HEK293T (cell line): ENCODE measurements at regions not wholly inside any gene's neighbourhood (a gene's known extent, or its start where the extent isn't known, plus 50 kb on each side); places are given as distances from the start of the nearest gene placed in this dataset.

ENCODE experiments used
- CTCF ChIA-PET: fragments of 350-600 bp; formaldehyde crosslinking; extraction: SDS; loops from one replicate; lab custom pipeline; 2021; ENCODE audit warnings: antibody characterized with exemption, inconsistent platforms; lab: Yijun Ruan, JAX
- POLR2A ChIA-PET: fragments of 350-600 bp; formaldehyde crosslinking; extraction: SDS; loops from one replicate; lab custom pipeline; 2020; ENCODE audit warnings: antibody characterized with exemption, inconsistent platforms; lab: Yijun Ruan, JAX
- DNase-seq: peaks from one replicate; pipeline ENCODE4 v3.0.0; 2012; ENCODE audit warnings: mixed read lengths; ENCODE audit errors: extremely low spot score
- ARNT ChIP-seq: fragments of 450-650 bp; IDR thresholded peaks from 2 replicates; pipeline ENCODE4 v1.6.1; 2017; ENCODE audit warnings: mild to moderate bottlenecking
- BHLHE40 ChIP-seq: fragments of 450-650 bp; IDR thresholded peaks from 2 replicates; pipeline ENCODE4 v1.6.1; 2016; ENCODE audit warnings: mild to moderate bottlenecking, moderate library complexity, borderline replicate concordance
- CTBP1 ChIP-seq: fragments of 450-650 bp; IDR thresholded peaks from 2 replicates; pipeline ENCODE4 v1.6.1; 2016; ENCODE audit warnings: borderline replicate concordance
- ELF4 ChIP-seq: fragments of 450-650 bp; IDR thresholded peaks from 2 replicates; pipeline ENCODE4 v1.6.1; 2017; ENCODE audit warnings: antibody characterized with exemption
- FOXA1 ChIP-seq: fragments of 450-650 bp; IDR thresholded peaks from 2 replicates; pipeline ENCODE4 v1.6.1; 2016; ENCODE audit warnings: mild to moderate bottlenecking
- FOXK2 ChIP-seq: fragments of 450-650 bp; IDR thresholded peaks from 2 replicates; pipeline ENCODE4 v1.6.1; 2016; ENCODE audit warnings: mild to moderate bottlenecking
- FOXM1 ChIP-seq: fragments of 450-650 bp; IDR thresholded peaks from 2 replicates; pipeline ENCODE4 v1.6.1; 2017; ENCODE audit warnings: mild to moderate bottlenecking, borderline replicate concordance
- HDGF ChIP-seq: fragments of 450-650 bp; IDR thresholded peaks from 2 replicates; pipeline ENCODE4 v1.6.1; 2017; ENCODE audit warnings: antibody characterized with exemption, borderline replicate concordance
- L3MBTL2 ChIP-seq: fragments of 450-650 bp; conservative IDR thresholded peaks from 2 replicates; pipeline ENCODE4 v1.6.1; 2016; ENCODE audit warnings: mild to moderate bottlenecking
- LEF1 ChIP-seq: fragments of 450-650 bp; IDR thresholded peaks from 2 replicates; pipeline ENCODE4 v1.6.1; 2017; ENCODE audit warnings: mild to moderate bottlenecking, borderline replicate concordance
- NFRKB ChIP-seq: fragments of 450-650 bp; IDR thresholded peaks from 2 replicates; pipeline ENCODE4 v1.6.1; 2016; ENCODE audit warnings: mild to moderate bottlenecking, moderate library complexity
- SP1 ChIP-seq: fragments of 450-650 bp; IDR thresholded peaks from 2 replicates; pipeline ENCODE4 v1.6.1; 2017
- SUZ12 ChIP-seq: fragments of 450-650 bp; IDR thresholded peaks from 2 replicates; pipeline ENCODE4 v1.6.1; 2016; ENCODE audit warnings: mild to moderate bottlenecking
- TARDBP ChIP-seq: fragments of 450-650 bp; IDR thresholded peaks from 2 replicates; pipeline ENCODE4 v1.6.1; 2016
- ZNF384 ChIP-seq: fragments of 450-650 bp; IDR thresholded peaks from 2 replicates; pipeline ENCODE4 v1.6.1; 2016
- TF ChIP-seq, protein P1 (sequence below): fragments of 450-650 bp; IDR thresholded peaks from 2 replicates; pipeline ENCODE4 v1.6.1; 2016

DNA sequence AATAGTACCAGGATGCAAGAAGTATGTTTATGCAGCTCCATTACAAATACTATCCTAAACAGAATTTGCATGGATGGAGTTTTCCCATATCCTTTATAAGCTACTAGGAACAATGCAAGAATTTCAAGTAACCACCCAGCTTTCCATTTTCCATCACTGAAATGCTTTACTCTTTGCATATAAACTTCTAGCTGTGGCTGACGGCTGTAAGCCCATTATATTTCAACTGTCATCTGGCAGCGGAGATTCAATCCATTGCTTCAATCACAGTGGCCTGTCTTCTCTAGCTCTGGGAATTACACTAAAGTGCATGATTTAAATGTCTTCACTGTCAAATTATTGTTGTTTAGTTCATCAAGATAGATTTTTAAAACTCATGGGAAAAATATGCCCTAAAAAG lies 64.2 kb upstream of the PAM start:
- POLR2A ChIA-PET: no interaction called here
- CTCF ChIA-PET: no interaction called here
- no peak for DNase-seq
- TF ChIP-seq LEF1: no peak
- no peak for TF ChIP-seq SP1
- TF ChIP-seq, protein P1, sequence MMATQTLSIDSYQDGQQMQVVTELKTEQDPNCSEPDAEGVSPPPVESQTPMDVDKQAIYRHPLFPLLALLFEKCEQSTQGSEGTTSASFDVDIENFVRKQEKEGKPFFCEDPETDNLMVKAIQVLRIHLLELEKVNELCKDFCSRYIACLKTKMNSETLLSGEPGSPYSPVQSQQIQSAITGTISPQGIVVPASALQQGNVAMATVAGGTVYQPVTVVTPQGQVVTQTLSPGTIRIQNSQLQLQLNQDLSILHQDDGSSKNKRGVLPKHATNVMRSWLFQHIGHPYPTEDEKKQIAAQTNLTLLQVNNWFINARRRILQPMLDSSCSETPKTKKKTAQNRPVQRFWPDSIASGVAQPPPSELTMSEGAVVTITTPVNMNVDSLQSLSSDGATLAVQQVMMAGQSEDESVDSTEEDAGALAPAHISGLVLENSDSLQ: no peak
- no peak for TF ChIP-seq SUZ12
- no peak for TF ChIP-seq L3MBTL2
- TF ChIP-seq CTBP1: no peak
- no peak for TF ChIP-seq FOXK2
- TF ChIP-seq FOXM1: no peak
- no peak for TF ChIP-seq FOXA1
- no peak for TF ChIP-seq ZNF384
- no peak for TF ChIP-seq NFRKB

DNA sequence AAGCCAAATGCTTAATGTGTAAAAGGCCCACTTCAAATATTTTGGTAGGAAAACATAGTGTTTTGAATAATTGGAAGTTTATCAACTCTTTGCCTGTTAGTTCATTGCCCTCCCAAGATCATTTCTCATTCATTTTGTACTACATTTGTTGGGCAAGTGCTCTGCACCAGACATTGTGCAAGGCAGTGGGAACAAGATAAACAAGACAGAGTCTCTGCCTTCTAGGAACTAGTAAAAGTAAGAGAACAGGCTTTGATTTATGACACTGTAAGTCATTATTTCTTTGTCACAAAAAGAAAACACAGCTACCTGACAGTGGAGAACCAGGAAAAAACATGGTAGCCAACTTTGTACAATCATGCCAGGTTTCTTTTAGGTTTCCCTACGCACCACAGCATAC lies 63.7 kb upstream of the PAM start:
- ChIA-PET CTCF (interaction anchor here (1.0 kb wide), 1 partner anchor 10 kb away, joined by 3 read pairs; no protein-coding TSS in a partner anchor), POLR2A (interaction anchor here (0.9 kb wide), 1 partner anchor 10 kb away, joined by 3 read pairs; no protein-coding TSS in a partner anchor)
- TF ChIP-seq, protein P1: 0 out of 2 replicates have a peak, but pooled peaks have one; percentile 11
- no peak for TF ChIP-seq L3MBTL2
- no peak for DNase-seq

DNA sequence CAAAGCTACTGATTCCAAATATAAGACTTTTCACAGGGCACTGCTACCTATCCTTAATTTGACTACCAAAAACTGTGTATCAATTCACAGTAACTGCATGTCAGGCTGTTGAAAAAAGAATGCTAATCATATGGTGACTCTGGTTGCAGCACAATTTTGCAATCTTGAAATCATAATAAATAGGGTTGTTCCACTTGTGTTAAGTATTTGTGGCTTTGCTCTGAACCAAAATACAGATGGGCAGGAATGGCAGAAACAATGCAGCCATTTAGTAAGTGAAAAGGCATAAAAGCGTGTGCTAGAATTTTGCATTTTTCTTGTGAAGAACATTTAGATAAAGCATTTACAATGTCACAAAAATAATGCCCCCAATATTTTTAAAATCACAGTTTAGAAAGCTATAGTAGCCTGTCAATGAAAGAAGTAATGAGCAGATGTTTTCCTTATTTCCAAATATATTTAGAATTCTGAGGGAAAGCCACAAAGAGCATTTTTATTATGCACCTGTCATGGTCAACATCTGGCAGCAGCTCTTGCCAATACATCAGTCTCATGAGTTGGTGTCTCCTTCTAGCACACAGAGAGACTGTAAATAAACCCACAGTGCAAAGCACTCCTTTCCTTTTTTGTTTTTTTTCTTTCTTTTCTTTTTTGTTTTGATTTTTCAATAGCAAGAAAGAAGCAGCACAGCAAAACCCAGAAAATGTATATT lies 54.8 kb upstream of the PAM start:
- CTCF ChIA-PET: no interaction called here
- no peak for DNase-seq
- POLR2A ChIA-PET: no interaction called here
- TF ChIP-seq ZNF384: no peak
- no peak for TF ChIP-seq TARDBP
- no peak for TF ChIP-seq L3MBTL2
- TF ChIP-seq FOXM1: no peak
- no peak for TF ChIP-seq CTBP1
- TF ChIP-seq SP1: no peak

GRCh38 chr5:102700916-102701315 lies 54.2 kb upstream of the PAM start:
- ChIA-PET CTCF (no interaction called here), POLR2A (interaction anchor here (0.7 kb wide), 1 partner anchor 9 kb away, joined by 3 read pairs; no protein-coding TSS in a partner anchor)
- DNase-seq: no peak
- no peak for TF ChIP-seq ARNT
- no peak for TF ChIP-seq SP1
- TF ChIP-seq FOXM1: no peak
- TF ChIP-seq SUZ12: no peak
- no peak for TF ChIP-seq HDGF
- TF ChIP-seq LEF1: no peak
- TF ChIP-seq FOXA1: no peak
- TF ChIP-seq, protein P1: no peak
- TF ChIP-seq CTBP1: no peak
- TF ChIP-seq BHLHE40: no peak
- TF ChIP-seq TARDBP: no peak
- no peak for TF ChIP-seq ELF4
- TF ChIP-seq NFRKB: no peak
- TF ChIP-seq L3MBTL2: no peak
- TF ChIP-seq ZNF384: no peak
- no peak for TF ChIP-seq FOXK2

DNA sequence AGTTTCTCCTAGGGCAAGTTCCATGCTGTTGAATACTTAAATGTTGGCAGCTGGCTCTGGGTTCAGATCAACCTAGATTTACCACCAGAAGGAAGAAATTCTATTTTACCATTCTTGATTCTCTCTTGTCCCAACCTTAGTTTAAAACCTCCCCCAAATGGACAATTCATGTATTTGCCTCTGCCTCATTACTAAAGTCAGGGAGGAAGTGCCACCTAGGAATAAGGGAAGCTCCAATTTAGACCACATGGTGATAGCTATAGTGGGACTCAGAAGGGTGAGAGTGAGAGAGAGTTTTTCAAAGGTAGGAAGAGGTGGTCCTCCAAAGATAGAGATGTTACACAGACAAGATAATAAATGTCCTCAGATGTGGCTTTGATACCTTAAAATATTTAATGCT lies 53.4 kb upstream of the PAM start:
- ChIA-PET CTCF (interaction anchor here (2.4 kb wide), 1 partner anchor 21 kb away, joined by 5 read pairs; no protein-coding TSS in a partner anchor), POLR2A (no interaction called here)
- no peak for DNase-seq
- TF ChIP-seq BHLHE40 (no peak), ELF4 (no peak), ARNT (no peak), CTBP1 (no peak), ZNF384 (no peak), LEF1 (no peak), TARDBP (no peak), SUZ12 (no peak)
- TF ChIP-seq, protein P1: no peak
